BJ (cell line): ENCODE measurements at regions not wholly inside any gene's neighbourhood (a gene's known extent, or its start where the extent isn't known, plus 50 kb on each side); places are given as distances from the start of the nearest gene placed in this dataset.
"Not testable (repeated sequence)": the region's sequence is repeated elsewhere in the genome, so short reads cannot be mapped to it uniquely, and the experiment has no call there.

Source experiments
- CTCF ChIA-PET: fragments of 350-600 bp; formaldehyde crosslinking; extraction: SDS; loops from one replicate; lab custom pipeline; 2021; ENCODE audit warnings: antibody characterized with exemption, inconsistent platforms; lab: Yijun Ruan, JAX
- POLR2A ChIA-PET: fragments of 300-600 bp; sonication (Branson Sonifier 250); formaldehyde crosslinking; extraction: SDS; loops from one replicate; lab custom pipeline; 2021; ENCODE audit warnings: antibody characterized with exemption; lab: Charles Lee
- DNase-seq: peaks from one replicate; pipeline ENCODE4 v3.0.0-alpha.2; 2011; ENCODE audit warnings: low read depth
- H3K27me3 ChIP-seq: 2 replicates; pipeline ENCODE4 v1.6.0; 2011; ENCODE audit warnings: low read length; ENCODE audit not compliant: control insufficient read depth, insufficient read depth
- H3K36me3 ChIP-seq: 2 replicates; pipeline ENCODE4 v1.5.1; 2011; ENCODE audit warnings: low read length; ENCODE audit not compliant: control insufficient read depth, insufficient read depth
- H3K4me3 ChIP-seq: 2 replicates; pipeline ENCODE4 v1.5.1; 2011; ENCODE audit warnings: low read depth, mild to moderate bottlenecking, control low read depth, low read length
- CTCF ChIP-seq: IDR thresholded peaks from 2 replicates; pipeline ENCODE4 v1.5.1; 2011; ENCODE audit warnings: low read depth, mild to moderate bottlenecking, control low read depth, inconsistent platforms, low read length, moderate library complexity; ENCODE audit not compliant: insufficient read depth

DNA sequence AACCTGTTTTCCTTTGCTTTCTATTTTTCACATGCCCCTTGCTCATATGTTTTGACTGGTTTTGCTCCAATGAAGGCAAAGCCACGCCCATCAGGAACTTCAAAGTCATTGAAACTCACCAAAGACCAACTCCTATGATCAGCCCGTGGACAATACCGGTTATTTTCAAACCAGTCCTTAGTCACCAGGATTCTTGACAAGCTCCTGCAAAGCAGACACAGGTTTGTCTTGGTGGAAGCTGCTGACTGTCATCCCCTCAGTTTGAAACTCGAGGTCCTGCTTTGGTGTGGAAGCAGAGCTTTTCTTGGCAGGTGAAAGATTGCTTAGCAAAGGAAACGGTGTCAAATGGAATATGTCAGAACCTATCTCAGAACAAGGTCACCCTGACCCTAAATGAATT is 384.7 kb upstream of the CXADR start:
- TF ChIP-seq CTCF: no peak
- no peaks in the 10 kb centered on the region for H3K27me3 ChIP-seq
- H3K4me3 ChIP-seq: no peak overlapping the region
- no peak for DNase-seq
- H3K36me3 ChIP-seq: no peaks in the 10 kb centered on the region
- CTCF ChIA-PET: no interaction called here
- POLR2A ChIA-PET: no interaction called here

- CTCF ChIA-PET, H3K4me3 ChIP-seq, H3K36me3 ChIP-seq, POLR2A ChIA-PET, H3K27me3 ChIP-seq, DNase-seq: not testable (repeated sequence)
Observed at GRCh38 chr21:17139159-17139558, 373.7 kb upstream of the CXADR start.

DNA sequence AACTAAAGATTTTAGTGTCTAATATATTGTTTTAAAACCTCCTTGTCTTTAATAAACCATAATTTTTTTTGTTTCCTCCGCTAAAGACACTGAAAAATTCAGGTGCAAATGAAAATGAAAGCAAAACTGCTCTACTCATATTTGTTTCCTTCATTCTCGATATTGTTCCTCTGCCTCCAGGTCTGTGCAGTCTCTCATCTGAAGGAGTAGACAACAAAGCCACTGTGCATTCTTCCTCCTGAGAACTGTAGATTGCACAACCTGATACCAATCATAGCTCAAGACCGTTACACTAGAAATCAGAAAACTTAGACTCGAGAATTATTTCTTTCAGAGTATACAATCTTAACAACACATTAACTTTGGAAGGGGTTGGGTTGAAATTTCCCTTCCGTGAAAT is 373.1 kb upstream of the CXADR start:
- DNase-seq: no peak
- TF ChIP-seq CTCF: no peak
- no peak overlapping the region for H3K4me3 ChIP-seq

GRCh38 chr21:17146426-17146825 is 366.4 kb upstream of the CXADR start:
- ChIA-PET CTCF (no interaction called here), POLR2A (no interaction called here)
- Histone ChIP-seq H3K27me3 (no peaks in the 10 kb centered on the region), H3K4me3 (no peak overlapping the region), H3K36me3 (no peaks in the 10 kb centered on the region)
- no peak for DNase-seq
- TF ChIP-seq CTCF: no peak

More for the DNA sequence above, 373.1 kb upstream of the CXADR start:
- CTCF ChIA-PET: interaction anchor here (0.6 kb wide), 1 partner anchor 10 kb away, joined by 4 read pairs; no protein-coding TSS in a partner anchor
- POLR2A ChIA-PET: no interaction called here
- H3K36me3 ChIP-seq: no peaks in the 10 kb centered on the region
- H3K27me3 ChIP-seq: no peaks in the 10 kb centered on the region

DNA sequence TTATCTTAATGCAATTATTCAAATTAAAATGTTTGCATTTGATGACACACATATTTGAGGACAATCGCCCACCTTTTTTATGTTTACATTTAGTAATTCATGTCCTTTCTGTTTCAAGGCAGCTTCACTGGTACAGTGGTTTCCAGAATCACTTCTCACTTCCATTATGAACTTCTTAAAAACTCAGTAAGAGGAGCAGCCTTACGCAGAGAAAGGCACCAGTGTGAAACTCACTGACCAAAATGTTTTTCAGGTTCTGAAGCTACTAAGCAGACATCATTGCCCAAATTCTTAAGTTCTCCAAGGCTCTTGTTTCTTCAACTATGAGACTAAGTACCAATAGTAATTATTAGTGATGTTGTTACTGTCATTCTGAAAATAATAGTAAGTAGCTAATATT is 353.1 kb upstream of the CXADR start:
- no peaks in the 10 kb centered on the region for H3K27me3 ChIP-seq
- no peak for TF ChIP-seq CTCF
- no peak overlapping the region for H3K4me3 ChIP-seq
- H3K36me3 ChIP-seq: no peaks in the 10 kb centered on the region
- ChIA-PET POLR2A (no interaction called here), CTCF (no interaction called here)
- DNase-seq: no peak

DNA sequence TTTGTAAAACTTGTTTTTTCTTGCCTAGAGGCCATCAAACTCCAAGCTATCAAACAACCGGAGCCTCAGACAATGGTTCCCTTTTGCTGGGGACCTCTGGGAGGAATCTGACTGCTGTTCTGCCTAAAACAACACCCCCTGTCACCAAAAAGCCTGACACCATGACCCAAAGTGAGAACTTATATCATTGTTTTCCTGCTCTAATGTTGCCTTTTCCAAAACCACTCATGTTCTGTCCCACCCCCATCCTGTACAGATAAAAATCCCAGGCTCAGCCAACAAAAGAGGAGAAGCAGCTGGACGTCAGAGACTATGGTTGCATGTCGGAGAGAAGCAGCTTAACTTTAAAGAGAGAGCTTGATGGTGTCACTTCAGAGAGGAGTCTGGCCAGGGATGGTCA is 327.2 kb upstream of the CXADR start:
- no peaks in the 10 kb centered on the region for H3K27me3 ChIP-seq
- POLR2A ChIA-PET: no interaction called here

More for the DNA sequence above, 327.2 kb upstream of the CXADR start:
- no peak for DNase-seq
- Histone ChIP-seq H3K36me3 (no peaks in the 10 kb centered on the region), H3K4me3 (no peak overlapping the region)
- TF ChIP-seq CTCF: no peak
- CTCF ChIA-PET: no interaction called here
